Activated CD4-positive, alpha-beta memory T cell treated with anti-CD3 and anti-CD28 coated beads, Interleukin-2, amount 10 ng/mL, durations not matched to agents 7 days and 5 days (primary cell): ENCODE measurements at regions not wholly inside any gene's neighbourhood (a gene's known extent, or its start where the extent isn't known, plus 50 kb on each side); places are given as distances from the start of the nearest gene placed in this dataset.

Experiments used
- CTCF ChIA-PET: fragments of 350-600 bp; sonication (Branson Sonifier 250); formaldehyde crosslinking; loops from one replicate; lab custom pipeline; 2021; ENCODE audit warnings: antibody characterized with exemption, inconsistent platforms; lab: Charles Lee
- POLR2A ChIA-PET: fragments of 350-600 bp; sonication (Branson Sonifier 250); formaldehyde crosslinking; loops from one replicate; lab custom pipeline; 2021; ENCODE audit warnings: antibody characterized with exemption; lab: Charles Lee
- DNase-seq: peaks from one replicate; pipeline ENCODE4 v3.0.0-alpha.2; 2020
- H3K27ac Mint-ChIP-seq: one replicate; pipeline ENCODE4 v1.8.0; 2021; ENCODE audit warnings: mild to moderate bottlenecking, mixed read lengths
- H3K27me3 Mint-ChIP-seq: one replicate; pipeline ENCODE4 v1.8.0; 2021; ENCODE audit warnings: mixed read lengths
- H3K36me3 Mint-ChIP-seq: one replicate; pipeline ENCODE4 v1.8.0; 2021; ENCODE audit warnings: low read depth, mixed read lengths
- H3K4me1 Mint-ChIP-seq: one replicate; pipeline ENCODE4 v1.8.0; 2021; ENCODE audit warnings: mixed read lengths
- H3K4me3 Mint-ChIP-seq: one replicate; pipeline ENCODE4 v1.8.0; 2021; ENCODE audit warnings: mild to moderate bottlenecking, mixed read lengths
- H3K9me3 Mint-ChIP-seq: one replicate; pipeline ENCODE4 v1.8.0; 2021; ENCODE audit warnings: mixed read lengths

- peaks cover 27% of the 10 kb centered on the region for H3K27me3 Mint-ChIP-seq
- H3K36me3 Mint-ChIP-seq, result no peaks in the 10 kb centered on the region
- no peak for DNase-seq
- no peaks in the 10 kb centered on the region for H3K9me3 Mint-ChIP-seq
- H3K27ac Mint-ChIP-seq, result no peak overlapping the region
- H3K4me1 Mint-ChIP-seq, result peaks cover 7% of the 10 kb centered on the region
- H3K4me3 Mint-ChIP-seq, result no peak overlapping the region
- CTCF ChIA-PET, result no interaction called here
- POLR2A ChIA-PET, result no interaction called here
Measured at GRCh38 chr16:56140645-56141044, 50.6 kb upstream of the GNAO1 start.

GRCh38 chr16:56137269-56137668 lies 54.0 kb upstream of the GNAO1 start:
- Mint-ChIP-seq H3K27me3 (peaks cover 25% of the 10 kb centered on the region), H3K36me3 (no peaks in the 10 kb centered on the region), H3K4me3 (no peak overlapping the region), H3K4me1 (peaks cover 7% of the 10 kb centered on the region), H3K9me3 (no peaks in the 10 kb centered on the region), H3K27ac (no peak overlapping the region)
- POLR2A ChIA-PET, result no interaction called here
- DNase-seq, result no peak
- CTCF ChIA-PET, result no interaction called here

- no peak for DNase-seq
- peaks cover 27% of the 10 kb centered on the region for H3K27me3 Mint-ChIP-seq
- H3K36me3 Mint-ChIP-seq, result no peaks in the 10 kb centered on the region
- H3K9me3 Mint-ChIP-seq, result no peaks in the 10 kb centered on the region
- no peak overlapping the region for H3K4me3 Mint-ChIP-seq
- no peak overlapping the region for H3K27ac Mint-ChIP-seq
- ChIA-PET POLR2A (no interaction called here), CTCF (no interaction called here)
- H3K4me1 Mint-ChIP-seq, result peaks cover 7% of the 10 kb centered on the region
Measured at GRCh38 chr16:56136256-56136655, 55.0 kb upstream of the GNAO1 start.

GRCh38 chr16:56134790-56135189 lies 56.5 kb upstream of the GNAO1 start:
- no peaks in the 10 kb centered on the region for H3K9me3 Mint-ChIP-seq
- ChIA-PET POLR2A (no interaction called here), CTCF (interaction anchor here (1.6 kb wide), 1 partner anchor 68 kb away, joined by 3 read pairs; no protein-coding TSS in a partner anchor)
- DNase-seq, result no peak
- H3K36me3 Mint-ChIP-seq, result no peaks in the 10 kb centered on the region
- no peak overlapping the region for H3K4me3 Mint-ChIP-seq
- H3K27me3 Mint-ChIP-seq, result peaks cover 26% of the 10 kb centered on the region
- no peak overlapping the region for H3K27ac Mint-ChIP-seq
- peaks cover 7% of the 10 kb centered on the region for H3K4me1 Mint-ChIP-seq

DNA sequence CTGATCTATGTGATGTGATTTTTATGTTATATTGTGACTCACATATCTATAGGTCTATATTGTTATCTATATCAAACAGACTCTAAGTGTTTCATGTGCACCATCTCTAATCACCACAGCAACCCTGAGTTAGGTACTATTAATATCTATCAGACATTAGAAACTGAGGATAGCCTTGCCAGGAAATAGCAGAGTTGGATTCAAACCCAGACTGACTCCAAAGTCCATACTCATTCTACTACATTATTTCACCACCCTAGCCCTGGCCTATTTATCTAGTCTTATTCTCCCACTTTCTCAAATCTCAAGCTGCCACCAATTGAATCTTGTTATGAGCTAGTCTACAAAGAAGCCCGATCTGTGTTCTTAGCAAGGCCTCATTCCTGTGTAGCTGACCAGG lies 65.4 kb upstream of the GNAO1 start:
- Mint-ChIP-seq H3K4me1 (no peaks in the 10 kb centered on the region), H3K36me3 (no peaks in the 10 kb centered on the region), H3K27ac (no peak overlapping the region), H3K4me3 (no peak overlapping the region), H3K27me3 (peaks cover 18% of the 10 kb centered on the region), H3K9me3 (no peaks in the 10 kb centered on the region)
- no peak for DNase-seq
- ChIA-PET POLR2A (no interaction called here), CTCF (no interaction called here)

- POLR2A ChIA-PET, result no interaction called here
- no peak overlapping the region for H3K4me3 Mint-ChIP-seq
- no peaks in the 10 kb centered on the region for H3K36me3 Mint-ChIP-seq
- H3K27me3 Mint-ChIP-seq, result peaks cover 18% of the 10 kb centered on the region
- DNase-seq, result no peak
- CTCF ChIA-PET, result no interaction called here
- no peaks in the 10 kb centered on the region for H3K9me3 Mint-ChIP-seq
- no peak overlapping the region for H3K27ac Mint-ChIP-seq
- H3K4me1 Mint-ChIP-seq, result no peaks in the 10 kb centered on the region
Measured at GRCh38 chr16:56122251-56122650, 69.0 kb upstream of the GNAO1 start.

DNA sequence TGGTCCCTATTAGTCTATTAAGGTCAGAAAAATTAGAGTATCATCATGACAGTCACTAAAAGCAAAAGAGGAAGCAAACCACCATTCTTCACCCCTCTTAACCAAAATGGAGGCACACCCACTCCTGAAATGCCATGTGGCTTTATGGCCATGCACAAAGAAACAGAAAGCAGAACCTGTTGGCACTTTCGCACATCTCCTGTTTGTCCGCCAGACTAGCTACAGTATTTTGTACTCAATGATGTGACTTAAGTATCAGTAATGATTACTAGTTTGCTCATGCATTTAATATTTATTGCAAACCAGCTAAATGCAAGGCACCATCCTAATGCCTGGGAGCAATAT lies 70.2 kb upstream of the GNAO1 start:
- Mint-ChIP-seq H3K9me3 (no peaks in the 10 kb centered on the region), H3K27ac (no peak overlapping the region)
- CTCF ChIA-PET, result no interaction called here

GRCh38 chr16:56120447-56121155 lies 70.7 kb upstream of the GNAO1 start:
- DNase-seq, result no peak
- Mint-ChIP-seq H3K27me3 (peaks cover 22% of the 10 kb centered on the region), H3K4me3 (no peak overlapping the region), H3K4me1 (no peaks in the 10 kb centered on the region), H3K27ac (no peak overlapping the region), H3K9me3 (no peaks in the 10 kb centered on the region), H3K36me3 (no peaks in the 10 kb centered on the region)
- CTCF ChIA-PET, result no interaction called here
- POLR2A ChIA-PET, result no interaction called here

More for the DNA sequence above, 70.2 kb upstream of the GNAO1 start:
- H3K27me3 Mint-ChIP-seq, result peaks cover 18% of the 10 kb centered on the region
- POLR2A ChIA-PET, result no interaction called here
- H3K4me3 Mint-ChIP-seq, result no peak overlapping the region
- H3K36me3 Mint-ChIP-seq, result no peaks in the 10 kb centered on the region
- H3K4me1 Mint-ChIP-seq, result no peaks in the 10 kb centered on the region
- no peak for DNase-seq

GRCh38 chr16:56119133-56119532 lies 72.2 kb upstream of the GNAO1 start:
- no peaks in the 10 kb centered on the region for H3K36me3 Mint-ChIP-seq
- DNase-seq, result no peak
- no peak overlapping the region for H3K4me3 Mint-ChIP-seq
- CTCF ChIA-PET, result no interaction called here
- no peaks in the 10 kb centered on the region for H3K4me1 Mint-ChIP-seq
- H3K27ac Mint-ChIP-seq, result no peak overlapping the region
- POLR2A ChIA-PET, result no interaction called here
- H3K9me3 Mint-ChIP-seq, result no peaks in the 10 kb centered on the region
- peaks cover 15% of the 10 kb centered on the region for H3K27me3 Mint-ChIP-seq

GRCh38 chr16:56116577-56116964 lies 74.7 kb upstream of the GNAO1 start:
- POLR2A ChIA-PET, result no interaction called here
- H3K36me3 Mint-ChIP-seq, result no peaks in the 10 kb centered on the region
- peaks cover 11% of the 10 kb centered on the region for H3K27me3 Mint-ChIP-seq
- DNase-seq, result no peak
- no peaks in the 10 kb centered on the region for H3K4me1 Mint-ChIP-seq
- no peaks in the 10 kb centered on the region for H3K9me3 Mint-ChIP-seq
- H3K27ac Mint-ChIP-seq, result no peak overlapping the region
- H3K4me3 Mint-ChIP-seq, result no peak overlapping the region
- CTCF ChIA-PET, result no interaction called here

GRCh38 chr16:56115817-56116576 lies 75.3 kb upstream of the GNAO1 start:
- Mint-ChIP-seq H3K9me3 (no peaks in the 10 kb centered on the region), H3K4me3 (no peak overlapping the region), H3K4me1 (no peaks in the 10 kb centered on the region), H3K27me3 (peaks cover 11% of the 10 kb centered on the region), H3K36me3 (no peaks in the 10 kb centered on the region), H3K27ac (no peak overlapping the region)
- DNase-seq, result no peak
- ChIA-PET CTCF (no interaction called here), POLR2A (no interaction called here)

- Mint-ChIP-seq H3K9me3 (no peaks in the 10 kb centered on the region), H3K4me3 (no peak overlapping the region), H3K4me1 (no peaks in the 10 kb centered on the region), H3K27me3 (peaks cover 8% of the 10 kb centered on the region), H3K27ac (no peak overlapping the region), H3K36me3 (no peaks in the 10 kb centered on the region)
- POLR2A ChIA-PET, result no interaction called here
- CTCF ChIA-PET, result no interaction called here
- no peak for DNase-seq
Measured at GRCh38 chr16:56113223-56113622, 78.1 kb upstream of the GNAO1 start.

DNA sequence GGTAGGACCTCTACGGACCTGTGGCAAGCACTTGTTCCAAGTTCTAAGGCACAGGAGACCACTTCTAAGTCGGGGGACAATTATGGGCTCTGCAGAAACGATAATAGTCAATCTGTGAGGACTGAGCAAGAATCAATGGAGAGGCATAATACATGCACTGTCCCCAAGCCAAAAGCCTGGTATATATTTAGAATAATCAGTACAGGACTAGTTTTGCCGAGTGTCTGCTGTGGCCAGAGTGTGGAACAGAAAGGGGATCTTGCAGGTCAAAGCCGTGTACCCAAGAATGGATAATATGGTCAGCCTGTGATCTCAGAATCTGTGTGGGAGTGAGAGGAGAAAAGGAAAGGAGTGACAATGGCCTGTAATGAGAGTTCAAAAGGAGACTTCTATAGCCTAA lies 80.2 kb upstream of the GNAO1 start:
- Mint-ChIP-seq H3K27ac (no peak overlapping the region), H3K9me3 (no peaks in the 10 kb centered on the region), H3K36me3 (no peaks in the 10 kb centered on the region), H3K4me1 (no peaks in the 10 kb centered on the region), H3K27me3 (peaks cover 6% of the 10 kb centered on the region), H3K4me3 (no peak overlapping the region)
- CTCF ChIA-PET, result no interaction called here
- POLR2A ChIA-PET, result no interaction called here
- no peak for DNase-seq

DNA sequence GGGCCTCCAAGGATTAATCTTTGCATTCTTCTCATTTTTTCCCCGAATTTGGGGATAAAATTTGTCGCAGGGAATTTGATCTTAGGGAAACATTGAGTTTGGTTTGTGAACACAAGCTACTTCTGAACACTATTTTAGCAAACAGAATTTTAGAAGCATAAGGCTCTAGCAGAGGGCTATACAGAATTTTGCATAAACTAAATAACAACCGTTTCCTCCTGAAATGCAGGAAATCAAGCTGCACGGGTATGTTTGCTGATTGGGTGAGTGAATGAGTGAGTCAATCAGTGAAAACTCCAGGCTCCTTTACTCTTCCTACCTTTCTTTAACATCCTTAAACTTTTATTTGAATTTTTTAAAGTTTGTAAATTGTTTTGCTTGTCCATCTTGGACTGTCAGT lies 81.3 kb upstream of the GNAO1 start:
- ChIA-PET POLR2A (no interaction called here), CTCF (no interaction called here)
- Mint-ChIP-seq H3K27ac (no peak overlapping the region), H3K9me3 (no peaks in the 10 kb centered on the region), H3K27me3 (no peaks in the 10 kb centered on the region), H3K36me3 (no peaks in the 10 kb centered on the region), H3K4me3 (no peak overlapping the region), H3K4me1 (no peaks in the 10 kb centered on the region)
- DNase-seq, result no peak
